ENCODE measurements at regions not wholly inside any gene's neighbourhood (a gene's known extent, or its start where the extent isn't known, plus 50 kb on each side); places are given as distances from the start of the nearest gene placed in this dataset.

DNA sequence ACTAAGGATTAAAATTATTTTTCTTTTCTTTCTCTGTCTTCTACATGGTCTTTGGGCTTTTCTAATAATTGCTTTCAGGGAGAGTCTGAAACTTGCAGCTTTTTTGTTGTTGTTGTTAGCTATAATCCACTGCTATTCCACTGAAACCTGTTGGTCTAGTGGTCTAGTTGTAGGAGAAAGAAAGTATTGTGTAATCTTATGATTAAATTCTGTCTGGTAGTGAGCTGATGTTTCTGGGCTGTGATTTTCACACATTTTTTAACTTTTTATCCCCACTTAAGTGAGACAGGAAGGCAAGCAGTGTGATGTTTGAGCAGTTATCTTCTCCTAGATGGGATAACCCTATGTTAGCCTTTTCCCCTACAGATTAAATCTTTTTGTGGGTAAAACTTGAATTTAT is 825.2 kb downstream of the PCDH7 start:
- H3K4me3 ChIP-seq (ENCODE audit: low read length) = no peak overlapping the region
- TF ChIP-seq, protein P1, sequence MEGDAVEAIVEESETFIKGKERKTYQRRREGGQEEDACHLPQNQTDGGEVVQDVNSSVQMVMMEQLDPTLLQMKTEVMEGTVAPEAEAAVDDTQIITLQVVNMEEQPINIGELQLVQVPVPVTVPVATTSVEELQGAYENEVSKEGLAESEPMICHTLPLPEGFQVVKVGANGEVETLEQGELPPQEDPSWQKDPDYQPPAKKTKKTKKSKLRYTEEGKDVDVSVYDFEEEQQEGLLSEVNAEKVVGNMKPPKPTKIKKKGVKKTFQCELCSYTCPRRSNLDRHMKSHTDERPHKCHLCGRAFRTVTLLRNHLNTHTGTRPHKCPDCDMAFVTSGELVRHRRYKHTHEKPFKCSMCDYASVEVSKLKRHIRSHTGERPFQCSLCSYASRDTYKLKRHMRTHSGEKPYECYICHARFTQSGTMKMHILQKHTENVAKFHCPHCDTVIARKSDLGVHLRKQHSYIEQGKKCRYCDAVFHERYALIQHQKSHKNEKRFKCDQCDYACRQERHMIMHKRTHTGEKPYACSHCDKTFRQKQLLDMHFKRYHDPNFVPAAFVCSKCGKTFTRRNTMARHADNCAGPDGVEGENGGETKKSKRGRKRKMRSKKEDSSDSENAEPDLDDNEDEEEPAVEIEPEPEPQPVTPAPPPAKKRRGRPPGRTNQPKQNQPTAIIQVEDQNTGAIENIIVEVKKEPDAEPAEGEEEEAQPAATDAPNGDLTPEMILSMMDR (conservative IDR thresholded peaks at IDR 0.05; ENCODE audit: low read depth, low read length) = no peak
- DNase-seq (ENCODE audit: low read depth) = no peak

GRCh38 chr4:31545755-31546154 is 825.6 kb downstream of the PCDH7 start:
- DNase-seq (ENCODE audit: low read depth) = no peak
- TF ChIP-seq, protein P1 (conservative IDR thresholded peaks at IDR 0.05; ENCODE audit: low read depth, low read length) = no peak
- H3K4me3 ChIP-seq (ENCODE audit: low read length) = no peak overlapping the region

DNA sequence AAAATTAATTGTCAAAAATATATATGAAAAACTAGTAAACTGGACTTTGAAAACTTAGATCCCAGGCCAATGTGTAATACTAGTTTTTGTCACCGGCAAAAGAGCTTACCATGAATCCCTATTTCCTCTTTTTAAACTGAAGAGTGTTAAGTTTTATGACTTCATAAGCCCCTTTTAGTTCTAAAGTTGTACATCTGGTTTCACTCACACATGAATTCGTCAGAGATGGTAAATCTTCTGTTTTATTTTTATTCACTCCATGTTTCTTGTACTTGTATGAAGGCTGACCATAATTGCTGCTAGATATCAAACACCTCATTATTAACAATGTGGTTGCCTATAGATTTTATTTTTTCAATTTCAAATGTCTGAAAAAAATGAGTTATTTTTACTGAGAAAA is 827.9 kb downstream of the PCDH7 start:
- DNase-seq (ENCODE audit: low read depth) = no peak
- TF ChIP-seq, protein P1 (conservative IDR thresholded peaks at IDR 0.05; ENCODE audit: low read depth, low read length) = no peak
- H3K4me3 ChIP-seq (ENCODE audit: low read length) = no peak overlapping the region

DNA sequence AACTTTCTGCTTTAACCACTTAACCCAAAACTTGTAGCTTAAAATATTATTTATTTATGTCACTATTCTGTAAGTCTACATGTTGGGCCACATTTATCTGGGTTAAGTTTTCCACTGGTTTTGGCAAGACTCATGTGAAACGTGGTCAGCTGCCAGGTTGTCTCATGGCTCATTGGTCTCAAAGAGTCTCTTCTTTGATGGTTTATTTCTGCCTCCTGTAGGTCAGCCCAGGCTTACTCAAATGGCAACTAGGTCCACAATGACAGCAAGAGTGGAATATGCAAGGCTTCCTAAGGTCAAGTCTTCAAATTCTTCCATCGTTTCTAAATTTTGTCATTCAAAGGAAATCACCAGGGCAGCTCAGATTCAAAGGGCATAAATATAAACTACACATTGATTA is 828.7 kb downstream of the PCDH7 start:
- DNase-seq (ENCODE audit: low read depth) = no peak
- no peak overlapping the region for H3K4me3 ChIP-seq (ENCODE audit: low read length)
- TF ChIP-seq, protein P1 (conservative IDR thresholded peaks at IDR 0.05; ENCODE audit: low read depth, low read length) = no peak

DNA sequence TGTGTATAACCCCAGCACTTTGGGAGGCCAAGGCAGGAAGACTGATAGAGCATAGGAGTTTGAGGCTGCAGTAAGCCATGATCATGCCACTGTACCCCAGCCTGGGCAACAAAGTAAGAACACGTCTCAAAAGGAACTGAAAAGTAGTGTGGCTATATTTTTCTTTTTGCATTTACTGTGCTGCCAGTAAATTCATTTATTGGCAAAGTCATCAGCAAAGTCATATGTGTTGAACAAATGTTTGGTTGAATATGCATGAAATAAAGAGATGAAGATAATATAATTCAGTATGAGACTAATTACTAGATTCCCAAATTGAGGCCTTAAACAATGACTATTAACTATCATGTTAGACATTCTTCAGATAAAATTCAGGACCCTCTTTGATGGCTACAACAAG is 829.1 kb downstream of the PCDH7 start:
- no peak for DNase-seq (ENCODE audit: low read depth)
- TF ChIP-seq, protein P1 (conservative IDR thresholded peaks at IDR 0.05; ENCODE audit: low read depth, low read length) = no peak
- H3K4me3 ChIP-seq (ENCODE audit: low read length) = no peak overlapping the region

DNA sequence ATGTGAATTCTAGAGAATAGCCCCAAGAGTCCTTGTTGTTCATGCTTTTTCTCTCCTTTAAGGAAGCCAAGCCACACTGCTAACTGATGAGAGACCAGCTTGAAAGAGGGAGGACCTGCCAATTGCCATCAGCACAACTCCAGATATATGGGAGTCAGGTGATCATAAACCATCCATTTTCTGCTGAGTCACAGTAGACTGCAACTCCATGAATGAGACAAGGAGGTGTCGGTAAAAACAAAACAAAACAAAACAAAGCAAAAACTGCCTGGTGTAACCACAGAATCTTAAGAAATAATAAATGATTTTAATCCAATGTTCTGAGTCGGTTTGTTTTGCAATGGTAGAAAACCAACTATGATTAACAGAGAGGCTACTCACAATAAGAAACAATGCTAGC is 837.3 kb downstream of the PCDH7 start:
- TF ChIP-seq, protein P1 (conservative IDR thresholded peaks at IDR 0.05; ENCODE audit: low read depth, low read length) = no peak
- H3K4me3 ChIP-seq (ENCODE audit: low read length) = no peak overlapping the region
- DNase-seq (ENCODE audit: low read depth) = no peak

DNA sequence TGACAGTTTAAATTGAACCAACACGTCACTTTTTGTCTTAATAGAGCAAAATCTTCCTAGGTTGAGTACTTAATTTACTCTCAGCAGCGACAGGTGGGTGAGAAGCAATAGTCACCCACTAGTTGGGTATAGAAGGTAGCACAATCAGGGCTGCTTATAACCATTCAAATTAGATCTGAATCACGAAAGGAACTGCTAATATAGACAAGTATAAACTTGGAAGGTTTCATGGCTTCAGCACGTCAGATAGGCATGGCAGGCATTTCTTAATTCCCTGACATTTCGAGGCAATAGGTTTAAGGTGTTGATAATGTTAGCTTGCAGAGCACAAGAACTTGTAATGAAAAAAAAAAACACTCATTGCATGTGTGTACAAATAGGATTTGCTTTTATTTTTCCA is 853.4 kb downstream of the PCDH7 start:
- no peak for DNase-seq (ENCODE audit: low read depth)
- TF ChIP-seq, protein P1 (conservative IDR thresholded peaks at IDR 0.05; ENCODE audit: low read depth, low read length) = no peak
- H3K4me3 ChIP-seq (ENCODE audit: low read length) = no peak overlapping the region

Data from retinal pigment epithelial cell (primary cell).